Thoracic aorta (tissue), 2 donors: ENCODE measurements at regions not wholly inside any gene's neighbourhood (a gene's known extent, or its start where the extent isn't known, plus 50 kb on each side); places are given as distances from the start of the nearest gene placed in this dataset.

Source experiments
- ATAC-seq: fragments of 150-250 bp; one replicate; pipeline ENCODE4 v1.8.0; 2017; ENCODE audit warnings: low read depth; ENCODE audit not compliant: insufficient number of reproducible peaks, low FRiP score
- DNase-seq: peaks from one replicate; pipeline ENCODE4 v3.0.0-alpha.2; 2020; ENCODE audit warnings: low spot score
- H3K27ac ChIP-seq, 2 donors: fragments of 200-600 bp; sonication (generic); 1 replicate in 1 of 2; 2 replicates in 1 of 2; pipeline ENCODE4 v1.5.1; 2016; ENCODE audit warnings: mild to moderate bottlenecking in 2 of 2, moderate library complexity in 2 of 2
- H3K27me3 ChIP-seq: fragments of 200-600 bp; sonication (generic); replicated peaks from 2 replicates; pipeline ENCODE4 v1.6.0; 2016; ENCODE audit warnings: mild to moderate bottlenecking; ENCODE audit not compliant: insufficient read depth
- H3K36me3 ChIP-seq: fragments of 200-600 bp; sonication (generic); one replicate; pipeline ENCODE4 v1.5.1; 2016
- H3K4me1 ChIP-seq, 2 donors: fragments of 200-600 bp; sonication (generic); 1 replicate in 1 of 2; 2 replicates in 1 of 2; pipeline versions ENCODE4 v1.5.1 to v1.6.0; 2016; ENCODE audit warnings: low read depth in 2 of 2, mild to moderate bottlenecking in 1 of 2; ENCODE audit not compliant: control insufficient read depth in 1 of 2
- H3K4me3 ChIP-seq: fragments of 200-600 bp; sonication (generic); 2 replicates; pipeline ENCODE4 v1.5.1; 2016; ENCODE audit warnings: mild to moderate bottlenecking
- H3K9me3 ChIP-seq: fragments of 200-600 bp; sonication (generic); 2 replicates; pipeline ENCODE4 v1.5.1; 2016
- CTCF ChIP-seq: fragments of 200-600 bp; sonication (generic); IDR thresholded peaks from one replicate; pipeline ENCODE4 v1.5.1; 2019; ENCODE audit warnings: antibody characterized with exemption

GRCh38 chr1:218823291-218823900, 350.3 kb upstream of the LYPLAL1 start:
- DNase-seq (no peak), ATAC-seq (peak; percentile 76)
- H3K27me3 ChIP-seq: no peaks in the 10 kb centered on the region
- H3K27ac ChIP-seq: peak overlapping the region in 1 of 2 donors; percentile 8
- no peaks in the 10 kb centered on the region for H3K36me3 ChIP-seq
- no peaks in the 10 kb centered on the region for H3K9me3 ChIP-seq
- no peak for TF ChIP-seq CTCF
- H3K4me1 ChIP-seq: peaks cover 0 to 8% of the 10 kb centered on the region in 2 donors
- no peak overlapping the region for H3K4me3 ChIP-seq

GRCh38 chr1:218827486-218827885, 346.2 kb upstream of the LYPLAL1 start:
- ATAC-seq: no peak
- Histone ChIP-seq H3K27me3 (no peaks in the 10 kb centered on the region), H3K36me3 (no peaks in the 10 kb centered on the region), H3K4me1 (peaks cover 0 to 8% of the 10 kb centered on the region in 2 donors), H3K4me3 (no peak overlapping the region), H3K27ac (no peak overlapping the region), H3K9me3 (no peaks in the 10 kb centered on the region)
- no peak for DNase-seq
- TF ChIP-seq CTCF: no peak

GRCh38 chr1:218828125-218828650, 345.5 kb upstream of the LYPLAL1 start:
- H3K36me3 ChIP-seq: no peaks in the 10 kb centered on the region
- no peak for TF ChIP-seq CTCF
- ATAC-seq (no peak), DNase-seq (no peak)
- H3K4me3 ChIP-seq: no peak overlapping the region
- H3K27me3 ChIP-seq: no peaks in the 10 kb centered on the region
- H3K9me3 ChIP-seq: no peaks in the 10 kb centered on the region
- H3K4me1 ChIP-seq: peaks cover 0 to 8% of the 10 kb centered on the region in 2 donors
- no peak overlapping the region for H3K27ac ChIP-seq

- H3K36me3 ChIP-seq: no peaks in the 10 kb centered on the region
- H3K4me3 ChIP-seq: no peak overlapping the region
- H3K4me1 ChIP-seq: no peaks in the 10 kb centered on the region
- H3K9me3 ChIP-seq: no peaks in the 10 kb centered on the region
- TF ChIP-seq CTCF: no peak
- no peak overlapping the region for H3K27ac ChIP-seq
- no peaks in the 10 kb centered on the region for H3K27me3 ChIP-seq
- DNase-seq (no peak), ATAC-seq (no peak)
Measured at GRCh38 chr1:218829097-218829496, 344.6 kb upstream of the LYPLAL1 start.

GRCh38 chr1:218835609-218836008, 338.1 kb upstream of the LYPLAL1 start:
- H3K4me1 ChIP-seq: no peaks in the 10 kb centered on the region
- H3K36me3 ChIP-seq: no peaks in the 10 kb centered on the region
- ATAC-seq (no peak), DNase-seq (no peak)
- TF ChIP-seq CTCF: no peak
- no peaks in the 10 kb centered on the region for H3K9me3 ChIP-seq
- H3K4me3 ChIP-seq: no peak overlapping the region
- H3K27ac ChIP-seq: no peak overlapping the region
- no peaks in the 10 kb centered on the region for H3K27me3 ChIP-seq
